NCI-H2081 (cell line): ENCODE measurements at regions not wholly inside any gene's neighbourhood (a gene's known extent, or its start where the extent isn't known, plus 50 kb on each side); places are given as distances from the start of the nearest gene placed in this dataset.

Experiments used
- DNase-seq, 2 experiments: peaks; one replicate each; lab custom pipeline; 2025; lab: John Stamatoyannopoulos, UW

DNA sequence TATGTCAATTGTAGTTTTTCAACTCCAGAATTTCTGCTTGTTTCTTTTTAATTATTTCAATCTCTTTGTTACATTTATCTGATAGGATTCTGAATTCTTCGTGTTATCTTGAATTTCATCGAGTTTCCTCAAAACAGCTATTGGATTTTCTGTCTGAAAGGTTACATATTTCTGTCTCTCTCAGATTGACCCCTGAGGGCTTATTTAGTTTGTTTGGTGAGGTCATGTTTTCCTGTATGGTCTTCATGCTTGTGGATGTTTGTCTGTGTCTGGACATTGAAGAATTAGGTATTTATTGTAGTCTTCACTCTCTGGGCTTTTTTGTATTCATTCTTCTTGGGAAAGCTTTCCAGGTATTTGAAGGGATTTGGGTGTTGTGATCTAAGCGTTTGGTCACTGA is 85.6 kb downstream of the SNAPC1 start:
- DNase-seq: no peak

- DNase-seq: no peak
Measured at GRCh38 chr14:61854898-61855297, 92.7 kb downstream of the SNAPC1 start.

DNA sequence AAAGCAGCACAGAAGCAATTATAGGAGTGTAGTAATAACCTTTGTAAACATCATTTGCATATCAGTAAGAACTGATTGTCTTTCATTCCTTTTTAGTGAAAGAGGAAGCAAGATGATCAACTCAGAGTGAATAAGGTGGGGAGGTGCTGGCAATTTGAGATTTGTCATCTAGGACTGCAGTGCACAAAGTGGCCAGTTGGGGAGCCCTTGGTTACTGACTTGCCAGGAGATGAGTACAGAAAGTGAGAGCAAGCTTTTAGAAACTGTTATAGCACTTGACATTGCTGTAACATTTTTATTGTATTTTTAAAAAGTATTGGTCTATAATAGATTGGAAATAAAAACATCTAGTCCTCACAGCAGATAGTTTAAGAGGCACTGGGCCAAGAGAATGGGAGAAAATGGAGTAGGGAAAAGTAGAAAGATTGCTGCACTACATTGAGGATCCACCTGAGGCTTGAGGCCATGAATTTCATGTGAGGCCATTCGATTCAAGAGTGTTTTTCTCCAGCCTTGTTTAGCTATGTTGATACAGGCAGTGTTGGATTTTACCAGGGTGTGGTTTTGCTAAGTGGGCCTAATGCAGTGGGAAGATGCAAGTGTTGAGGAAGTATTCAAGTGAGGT is 98.2 kb downstream of the SNAPC1 start:
- DNase-seq: peak; percentile 34 to 35

DNA sequence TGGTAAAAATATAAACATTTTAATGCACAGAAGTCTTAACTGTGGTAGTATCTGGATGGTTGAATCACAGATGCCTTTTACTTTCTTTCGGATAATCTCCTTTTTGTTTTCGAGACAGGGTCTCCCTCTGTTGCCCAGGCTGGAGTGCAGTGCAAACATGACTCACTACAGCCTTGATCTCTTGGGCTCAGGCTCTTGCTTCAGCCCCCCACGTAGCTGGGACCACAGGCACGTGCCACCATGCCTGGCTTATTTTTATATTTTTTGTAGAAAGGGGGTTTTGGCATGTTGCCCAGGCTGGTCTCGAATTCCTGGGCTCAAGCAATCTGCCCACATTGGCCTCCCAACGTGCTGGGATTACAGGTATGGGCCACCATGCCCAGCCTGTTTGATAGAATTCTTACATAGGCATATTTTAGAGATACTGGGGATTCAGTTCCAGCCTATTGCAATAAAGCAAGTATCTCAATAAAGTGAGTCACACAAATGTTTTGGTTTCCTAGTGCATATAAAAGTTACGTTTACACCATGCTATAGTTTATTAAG is 99.2 kb downstream of the SNAPC1 start:
- DNase-seq: no peak

DNA sequence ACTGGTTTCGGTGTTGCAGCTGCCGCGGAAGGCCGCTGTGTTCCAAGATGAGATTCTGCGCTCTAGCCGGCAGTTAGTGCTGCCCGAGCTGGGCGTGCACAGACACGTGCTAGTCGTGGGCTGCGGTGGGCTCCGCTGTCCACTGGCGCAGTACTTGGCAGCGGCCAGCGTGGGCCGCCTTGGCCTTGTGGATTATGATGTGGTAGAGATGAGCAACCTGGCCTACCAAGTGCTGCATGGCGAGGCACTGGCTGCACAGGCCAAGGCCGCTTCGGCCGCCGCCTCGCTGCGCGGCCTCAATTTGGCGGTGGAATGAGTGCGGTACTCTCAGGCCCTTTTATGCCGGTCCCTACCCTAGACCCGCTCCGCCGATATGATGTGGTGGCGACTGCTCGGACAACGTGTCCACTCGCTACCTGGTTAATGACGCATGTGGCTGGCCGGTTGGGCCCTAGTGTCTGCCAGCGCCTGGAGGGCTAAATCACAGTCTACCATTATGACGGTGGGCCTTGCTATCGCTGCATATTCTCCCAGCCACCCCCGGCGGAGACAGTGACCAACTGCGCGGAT is 102.2 kb downstream of the SNAPC1 start:
- DNase-seq: no peak

GRCh38 chr14:61866932-61867920 is 105.0 kb downstream of the SNAPC1 start:
- no peak for DNase-seq

DNA sequence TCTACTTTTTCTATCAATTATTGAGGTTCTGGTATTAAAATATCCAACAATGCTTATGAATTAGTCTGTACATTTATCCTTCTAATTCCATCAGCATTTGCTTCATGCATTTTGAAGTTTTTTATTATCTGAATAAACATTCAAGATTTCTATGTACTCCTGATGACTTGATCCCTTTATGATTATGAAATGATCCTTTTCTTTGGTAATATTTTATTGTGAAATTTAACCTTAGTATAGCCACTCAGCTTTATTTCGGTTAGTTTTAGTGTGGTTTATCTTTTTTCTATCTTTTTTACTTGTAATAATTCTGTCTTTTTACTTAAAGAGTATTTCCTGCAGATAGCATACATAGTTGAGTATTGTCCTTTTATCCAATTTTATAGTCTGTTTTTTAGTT is 106.6 kb downstream of the SNAPC1 start:
- no peak for DNase-seq

DNA sequence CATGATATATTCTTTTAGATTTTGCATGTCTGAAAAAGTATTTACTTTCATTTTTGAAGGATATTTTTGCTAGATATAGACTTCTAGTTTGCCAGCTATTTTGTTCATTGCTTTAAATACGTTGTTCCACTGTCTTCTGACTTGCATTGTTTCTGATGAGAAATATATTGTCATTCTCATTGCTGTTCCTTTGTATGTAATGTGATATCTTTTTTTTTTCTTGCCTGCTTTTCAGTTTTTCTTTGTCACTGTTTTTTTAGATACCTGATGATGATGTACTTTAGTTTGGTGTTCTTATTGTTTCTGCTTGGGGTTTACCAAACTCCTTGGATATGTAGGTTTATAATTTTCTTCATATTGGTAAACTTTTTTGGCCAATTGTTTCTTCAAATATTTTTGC is 107.9 kb downstream of the SNAPC1 start:
- DNase-seq: no peak

DNA sequence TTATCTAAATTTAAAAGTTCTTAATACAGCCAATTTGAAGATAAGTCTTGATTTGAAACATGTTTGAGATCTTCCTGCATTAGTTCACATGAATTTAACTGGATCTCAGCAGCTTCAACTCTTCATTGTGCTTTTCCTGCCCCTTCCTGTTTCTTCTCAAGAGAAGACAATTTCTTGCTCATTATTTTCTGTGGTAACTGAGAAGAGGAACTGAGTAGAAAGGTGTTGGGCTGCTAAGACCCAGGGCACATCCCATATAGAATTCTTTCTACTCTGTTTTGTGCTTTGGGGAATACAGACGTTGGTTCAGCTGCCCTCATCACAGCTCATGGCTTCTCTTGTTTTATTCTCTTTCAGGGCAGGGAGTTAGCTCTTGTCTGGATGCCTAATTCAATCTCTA is 110.2 kb downstream of the SNAPC1 start:
- no peak for DNase-seq

DNA sequence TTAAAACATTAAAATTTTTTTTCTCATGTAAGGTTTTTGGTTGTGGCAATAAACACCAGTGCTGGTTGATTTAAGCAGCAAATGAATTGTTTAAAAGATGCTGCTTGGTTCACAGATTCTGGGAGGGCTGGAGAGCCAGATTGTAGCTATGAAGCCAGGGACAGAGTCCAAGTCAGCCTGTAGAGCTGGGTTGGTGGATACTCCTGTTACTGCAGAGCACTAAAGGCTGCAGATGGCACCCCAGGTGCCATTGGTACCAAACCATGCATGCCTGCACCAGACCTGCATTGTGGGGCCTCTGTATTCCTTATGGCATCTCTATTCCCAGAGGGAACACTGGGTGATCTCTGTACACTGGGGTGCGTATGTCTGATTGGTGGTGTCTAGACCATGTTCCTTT is 113.3 kb downstream of the SNAPC1 start:
- DNase-seq: peak in 1 of 2 experiments; percentile 6

DNA sequence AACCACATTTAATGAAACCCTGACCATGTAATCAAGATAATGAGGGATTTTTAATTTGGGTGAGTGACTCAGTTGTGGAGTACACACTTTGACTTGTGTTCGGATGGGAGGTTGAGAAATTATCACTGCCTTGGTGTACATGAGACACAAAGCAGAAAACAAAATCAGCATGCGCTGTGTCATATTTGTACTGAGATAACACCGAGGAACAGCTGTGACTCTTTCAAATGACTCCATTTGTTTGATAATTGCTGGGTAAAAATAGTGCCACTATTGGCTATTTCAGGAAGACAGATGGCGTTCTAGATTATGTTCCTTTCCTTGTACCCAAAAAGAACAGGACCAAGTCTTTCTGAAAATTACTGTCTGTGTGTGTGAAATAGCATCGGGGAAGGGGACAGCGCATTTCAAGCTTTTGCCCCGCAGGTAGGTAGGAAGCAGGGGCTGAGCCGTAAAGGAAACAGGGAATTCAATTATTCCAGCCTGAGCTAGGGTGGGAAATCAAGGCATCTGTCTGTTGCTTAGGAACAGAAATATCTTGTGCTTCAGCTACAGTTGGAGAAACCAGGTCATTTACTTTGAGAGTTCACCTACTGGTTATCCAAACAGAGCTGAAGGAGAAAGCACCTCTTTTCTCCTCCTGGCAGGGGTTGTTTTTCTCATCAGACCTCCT is 114.3 kb downstream of the SNAPC1 start:
- DNase-seq: peak; percentile 57 to 75

DNA sequence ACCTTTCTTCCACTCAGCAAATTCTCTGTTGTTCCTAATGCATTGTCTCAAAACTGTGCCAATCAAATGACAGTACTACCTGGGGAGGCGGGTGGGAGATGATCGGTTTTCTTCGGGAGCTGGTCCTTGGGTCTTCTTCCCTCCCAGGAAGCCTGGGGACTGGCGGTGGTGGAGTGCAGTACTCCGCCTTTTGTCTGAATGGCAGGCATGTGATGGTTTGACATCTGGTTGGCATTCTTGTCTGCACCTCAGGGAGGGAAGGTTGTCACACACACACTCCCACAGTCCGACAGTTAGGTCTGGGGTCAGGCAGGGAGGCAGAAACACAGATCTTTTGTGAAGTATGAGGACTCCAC is 114.8 kb downstream of the SNAPC1 start:
- DNase-seq: no peak

GRCh38 chr14:61877768-61878167 is 115.5 kb downstream of the SNAPC1 start:
- DNase-seq: no peak

DNA sequence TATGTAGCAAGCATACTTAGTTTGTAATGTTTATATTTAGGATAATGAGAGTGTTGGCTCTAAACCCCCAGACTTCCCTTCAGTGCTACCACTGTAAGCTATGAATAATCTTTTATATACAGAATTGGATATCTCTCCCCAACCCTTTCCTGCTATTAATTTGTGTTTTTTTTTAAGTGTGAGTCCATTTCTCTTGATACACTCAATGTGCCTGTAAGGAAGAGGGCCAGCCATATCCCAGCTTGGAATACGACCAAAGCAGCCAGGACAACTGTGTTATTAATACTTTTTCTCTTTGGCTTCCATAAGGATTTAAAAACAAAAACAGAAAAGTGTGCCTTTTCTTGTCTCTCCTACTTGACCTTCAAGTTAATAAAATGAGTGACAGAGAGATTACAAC is 116.7 kb downstream of the SNAPC1 start:
- no peak for DNase-seq

- DNase-seq: no peak
Measured at GRCh38 chr14:61881046-61881445, 118.8 kb downstream of the SNAPC1 start.

DNA sequence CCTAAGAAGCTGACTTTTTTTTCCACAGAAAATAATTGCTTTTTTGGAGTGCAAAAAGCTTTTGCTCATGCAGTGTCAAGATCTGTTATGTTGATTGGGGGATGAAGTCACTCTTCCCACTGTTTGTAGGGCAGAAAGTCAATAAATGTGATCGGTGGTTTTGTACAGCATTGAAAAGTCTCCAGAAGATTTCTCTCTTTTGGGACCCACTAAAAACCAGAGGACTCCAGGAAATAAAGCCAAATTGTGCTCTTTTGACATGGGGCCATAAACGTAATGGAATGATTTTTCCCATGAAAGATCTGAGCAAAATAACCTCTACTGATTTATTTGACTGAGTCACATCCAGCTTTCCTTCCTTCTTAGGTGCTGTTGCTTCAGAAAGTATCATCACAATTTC is 122.5 kb downstream of the SNAPC1 start:
- DNase-seq: no peak

DNA sequence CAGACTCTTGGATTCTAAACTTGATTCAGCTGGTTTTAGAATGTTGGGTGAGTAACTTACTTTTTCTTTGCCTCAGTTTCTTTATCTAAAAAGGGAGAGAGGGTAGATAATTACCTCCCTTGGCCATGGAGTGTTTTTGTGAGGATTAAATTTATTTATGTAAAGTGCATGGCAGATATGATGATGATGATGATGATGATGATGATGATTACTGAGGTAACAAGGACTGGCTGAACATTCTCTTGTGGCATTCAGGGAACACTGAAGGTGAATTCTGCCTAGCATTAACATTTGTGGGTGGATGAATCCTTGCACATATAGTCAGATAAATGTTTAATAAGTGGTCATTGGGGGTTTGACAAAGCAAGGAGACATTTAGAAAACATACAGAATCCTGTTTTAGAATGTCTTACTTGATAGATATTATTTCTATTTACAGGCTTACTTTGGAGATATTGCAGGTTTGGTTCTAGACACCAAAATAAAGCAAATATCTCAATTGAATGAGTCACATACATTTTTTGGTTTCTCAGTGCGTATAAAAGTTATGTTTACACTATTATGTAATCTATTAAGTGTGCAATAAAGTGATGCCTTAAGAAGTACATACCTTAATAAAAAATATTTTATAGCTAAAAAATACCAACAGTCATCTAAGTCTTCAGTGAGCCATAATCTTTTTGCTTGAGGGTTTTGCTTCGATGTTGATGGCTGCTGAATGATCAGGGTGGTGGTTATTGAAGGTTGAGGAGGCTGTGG is 123.2 kb downstream of the SNAPC1 start:
- DNase-seq: no peak

DNA sequence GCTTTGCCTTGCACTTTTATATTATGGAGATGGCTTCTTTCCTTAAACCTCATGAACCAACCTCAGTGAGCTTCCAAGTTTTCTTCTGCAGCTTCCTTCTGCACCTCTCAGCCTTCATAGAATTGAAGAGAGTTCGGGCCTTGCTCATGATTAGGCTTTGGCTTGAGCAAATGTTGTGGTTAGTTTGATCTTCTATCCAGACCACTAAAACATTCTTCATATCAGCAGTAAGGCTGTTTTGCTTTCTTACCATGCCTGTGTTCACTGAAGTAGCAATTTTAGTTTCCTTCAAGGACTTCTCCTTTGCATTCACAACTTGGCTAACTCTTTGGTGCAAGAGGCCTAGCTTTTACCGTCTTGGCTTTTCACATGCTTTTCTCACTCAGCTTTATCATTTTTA is 125.4 kb downstream of the SNAPC1 start:
- DNase-seq: no peak

- DNase-seq: no peak
Measured at GRCh38 chr14:61889914-61890351, 127.7 kb downstream of the SNAPC1 start.

DNA sequence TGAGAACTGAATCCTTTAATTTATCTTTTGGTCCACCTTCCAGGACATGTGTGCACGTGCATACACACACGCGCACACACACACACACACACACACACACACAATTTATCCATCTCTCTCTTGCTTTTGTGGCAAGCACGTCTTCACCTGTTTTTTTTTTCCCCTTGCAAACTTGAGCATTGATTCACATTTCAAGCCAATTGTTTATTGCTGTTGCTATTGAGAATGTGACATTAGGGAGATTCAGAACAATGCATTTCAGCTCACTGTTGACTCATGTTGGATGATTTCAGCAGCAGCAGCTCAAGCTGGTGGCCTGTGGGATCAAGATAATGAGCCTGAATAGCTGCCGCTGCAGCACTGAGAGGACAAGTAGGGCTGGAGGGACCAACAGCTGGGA is 128.9 kb downstream of the SNAPC1 start:
- DNase-seq: peak in 1 of 2 experiments; percentile 14

- no peak for DNase-seq
Measured at GRCh38 chr14:61891810-61892209, 129.6 kb downstream of the SNAPC1 start.
